Left kidney (tissue), 1 donor: ENCODE measurements at regions not wholly inside any gene's neighbourhood (a gene's known extent, or its start where the extent isn't known, plus 50 kb on each side); places are given as distances from the start of the nearest gene placed in this dataset.

Experiments used
- DNase-seq: peaks from one replicate; pipeline ENCODE4 v3.0.0-alpha.2; 2013

- no peak for DNase-seq
Observed at GRCh38 chr1:30045304-30046090, 677.9 kb downstream of the MATN1 start.

- DNase-seq: no peak
Observed at GRCh38 chr1:30044656-30045144, 678.7 kb downstream of the MATN1 start.

DNA sequence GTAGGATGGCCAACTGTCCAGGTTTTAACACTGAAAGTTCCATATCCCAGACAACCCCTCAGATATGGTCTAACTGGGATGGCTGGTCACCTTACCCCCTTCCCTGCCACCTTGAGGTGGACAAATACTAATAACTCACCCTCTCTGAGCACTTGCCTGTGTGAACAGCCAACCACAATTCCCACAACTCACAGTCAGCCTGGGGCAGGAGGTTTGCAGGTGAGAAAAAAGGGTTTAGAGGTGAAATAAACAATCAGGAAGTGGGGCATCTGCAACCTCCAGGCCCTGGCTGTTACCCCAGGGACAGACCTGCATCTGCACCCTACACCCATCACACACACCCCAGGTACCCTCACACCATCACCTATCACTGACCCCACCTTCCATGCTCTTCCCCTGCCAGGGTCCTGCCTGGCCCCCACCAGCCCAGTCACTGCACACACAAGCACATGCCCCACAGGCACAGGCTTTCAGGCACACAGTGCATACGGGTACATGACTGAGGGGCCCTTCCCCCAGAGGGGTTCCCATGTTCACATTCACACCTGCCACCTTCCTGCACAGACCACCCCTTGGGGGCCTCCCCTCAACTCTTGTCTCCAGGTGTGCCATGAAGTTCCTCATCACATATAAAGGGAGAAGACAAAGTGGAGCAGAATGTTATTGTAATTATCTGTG, 679.5 kb downstream of the MATN1 start:
- DNase-seq: no peak

- DNase-seq: no peak
Observed at GRCh38 chr1:30043256-30043655, 680.1 kb downstream of the MATN1 start.

- no peak for DNase-seq
Observed at GRCh38 chr1:30042438-30043147, 680.8 kb downstream of the MATN1 start.

DNA sequence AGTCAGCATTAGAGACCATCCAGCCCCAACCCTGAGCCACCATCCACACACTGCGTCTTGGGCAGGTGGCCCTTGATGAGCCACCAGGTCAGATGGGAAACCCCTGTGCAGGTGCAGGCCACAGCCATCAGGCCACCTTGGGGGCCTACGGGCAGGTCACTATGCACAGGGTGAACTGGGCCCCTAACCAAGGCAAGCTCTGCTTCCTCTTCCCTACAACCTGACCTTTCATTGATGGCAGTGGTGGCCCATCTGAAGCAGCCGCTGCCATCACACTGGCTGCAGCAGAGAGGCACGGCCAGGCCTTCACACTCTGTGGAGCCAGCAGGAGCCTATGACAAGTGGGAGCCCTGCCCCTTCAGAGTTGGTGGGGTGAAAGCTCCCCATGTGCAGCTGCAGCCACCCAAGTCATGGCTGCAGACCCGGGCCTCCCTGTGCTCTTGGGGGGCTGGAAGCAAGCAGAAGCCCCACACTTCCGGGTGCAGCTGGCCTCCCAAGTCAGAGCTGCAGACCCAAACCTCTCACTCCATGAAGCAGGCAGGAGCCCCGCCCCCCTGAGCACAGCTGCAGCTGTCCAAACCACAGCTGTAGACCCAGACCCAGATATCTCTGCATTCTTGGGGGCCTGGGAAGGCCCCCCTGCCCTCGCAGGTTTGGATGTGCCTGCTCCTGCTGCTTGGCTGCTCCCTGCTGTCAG, 681.5 kb downstream of the MATN1 start:
- no peak for DNase-seq

DNA sequence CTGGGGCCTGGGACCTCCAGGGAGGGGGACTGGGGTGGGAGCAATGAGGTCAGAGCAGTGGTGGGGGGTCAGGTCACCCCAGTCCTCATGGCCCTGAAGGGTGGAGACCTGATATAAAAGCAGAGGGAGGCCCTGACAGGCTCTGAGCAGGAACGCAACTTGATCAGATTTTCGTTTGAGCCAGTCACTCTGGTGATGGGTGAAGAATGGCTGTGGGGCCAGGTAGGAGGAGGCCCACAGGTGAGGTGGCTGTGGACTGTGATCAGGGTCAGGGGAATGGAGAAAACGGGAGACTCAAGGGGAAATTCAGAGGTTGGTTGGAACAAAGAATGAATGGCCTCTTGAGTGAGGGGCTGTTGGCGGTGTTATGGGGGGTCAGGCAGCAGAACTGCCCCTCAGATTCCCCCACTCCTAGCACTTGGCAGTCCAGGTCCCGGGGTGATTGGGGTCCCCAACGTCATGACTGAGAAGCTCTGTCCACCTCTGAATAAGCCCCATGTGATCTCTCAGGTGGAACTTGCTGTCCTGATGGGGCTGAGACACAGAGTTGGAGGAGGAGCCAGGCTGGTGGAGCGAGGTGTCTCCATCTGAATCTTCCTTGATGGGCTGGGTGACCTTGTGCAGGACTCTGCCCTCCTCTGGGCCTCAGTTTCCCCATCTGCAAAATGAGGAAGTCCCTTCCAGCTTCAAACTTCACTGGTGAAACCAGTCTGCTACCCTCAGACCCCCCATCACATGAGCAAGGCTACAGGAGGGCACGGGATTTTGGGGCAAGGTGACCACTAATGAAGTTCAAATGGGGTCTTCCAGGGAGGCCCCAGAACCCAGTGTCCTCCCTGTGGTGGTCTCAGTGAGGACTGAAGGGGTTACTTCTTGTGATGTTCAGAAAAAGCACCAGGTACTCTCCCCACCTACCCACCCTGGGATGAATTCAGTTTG, 683.0 kb downstream of the MATN1 start:
- no peak for DNase-seq

DNA sequence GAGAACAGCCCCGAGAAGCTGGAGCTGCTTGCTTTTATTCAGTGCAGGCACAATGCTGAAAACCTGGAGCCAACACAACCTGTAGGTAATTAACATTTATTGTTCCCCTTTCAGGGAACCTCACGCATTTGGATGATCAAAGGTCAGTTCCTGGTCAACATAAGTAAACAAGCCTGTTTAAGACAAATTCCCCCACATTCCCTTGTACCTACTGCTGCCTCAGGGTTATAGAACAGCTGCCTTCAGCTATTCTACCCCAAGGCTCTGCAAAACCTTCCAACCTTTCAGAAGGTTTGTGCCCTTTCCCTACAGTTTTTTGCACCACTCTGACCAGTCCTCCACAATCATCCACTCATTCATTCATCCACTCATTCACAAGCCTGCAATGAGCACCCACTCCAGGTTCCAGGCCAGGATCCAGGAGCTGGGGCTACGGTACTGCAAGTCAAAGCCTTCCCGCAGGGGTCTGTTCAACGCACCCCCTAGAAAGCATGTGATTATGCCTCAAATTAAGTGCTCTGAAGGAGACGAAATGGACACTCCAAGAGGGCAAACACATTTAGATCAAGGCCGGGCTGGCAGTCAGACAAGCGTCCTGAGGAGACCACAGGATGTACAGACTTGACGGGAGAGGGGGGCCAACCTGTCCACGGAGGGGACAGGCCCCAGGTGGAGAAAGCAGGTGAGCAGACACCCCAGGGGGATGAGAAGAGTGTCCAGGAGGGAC, 683.9 kb downstream of the MATN1 start:
- no peak for DNase-seq

- DNase-seq: no peak
Observed at GRCh38 chr1:30038134-30039025, 685.0 kb downstream of the MATN1 start.

DNA sequence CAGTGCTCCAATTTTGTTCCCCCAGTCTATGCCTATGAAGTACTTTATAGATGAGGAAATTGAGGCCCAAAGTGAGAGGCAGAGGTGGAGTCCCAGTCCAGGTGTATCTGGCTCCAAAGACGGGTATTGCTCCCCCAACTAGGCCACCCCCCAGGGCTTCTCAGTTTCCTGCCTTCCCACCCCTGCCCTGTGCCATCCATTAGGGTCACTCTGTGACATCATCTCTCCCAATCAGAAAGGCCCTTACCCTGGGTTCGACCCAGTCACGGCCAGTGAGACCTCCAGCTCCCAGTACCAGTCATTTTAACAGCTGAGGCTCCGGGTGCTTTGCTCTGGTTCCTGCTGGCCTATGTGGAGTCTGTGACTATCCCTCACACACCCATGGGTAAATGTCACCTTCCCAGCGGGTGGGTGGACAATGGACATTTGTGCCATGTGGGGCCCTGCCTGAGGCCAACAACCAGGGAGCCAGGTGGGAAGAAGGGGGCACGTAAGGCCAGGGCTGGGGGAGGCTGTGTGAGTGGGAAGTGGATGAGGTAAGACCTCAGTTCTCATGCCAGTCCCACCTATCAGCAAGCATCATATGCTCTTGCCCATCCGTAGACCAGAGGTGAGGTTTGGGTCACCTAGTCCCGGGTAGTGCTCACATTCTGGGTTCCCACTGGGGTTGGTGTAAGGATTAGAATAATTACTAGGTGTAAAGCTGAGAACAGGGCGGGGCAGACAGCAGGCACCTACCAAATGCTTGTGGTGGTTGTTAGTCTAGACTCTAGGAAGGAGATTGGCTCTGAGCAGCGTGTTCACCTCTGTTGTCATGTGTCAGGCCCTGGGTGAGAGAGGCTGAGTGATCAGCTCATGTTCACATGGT, 685.9 kb downstream of the MATN1 start:
- no peak for DNase-seq

DNA sequence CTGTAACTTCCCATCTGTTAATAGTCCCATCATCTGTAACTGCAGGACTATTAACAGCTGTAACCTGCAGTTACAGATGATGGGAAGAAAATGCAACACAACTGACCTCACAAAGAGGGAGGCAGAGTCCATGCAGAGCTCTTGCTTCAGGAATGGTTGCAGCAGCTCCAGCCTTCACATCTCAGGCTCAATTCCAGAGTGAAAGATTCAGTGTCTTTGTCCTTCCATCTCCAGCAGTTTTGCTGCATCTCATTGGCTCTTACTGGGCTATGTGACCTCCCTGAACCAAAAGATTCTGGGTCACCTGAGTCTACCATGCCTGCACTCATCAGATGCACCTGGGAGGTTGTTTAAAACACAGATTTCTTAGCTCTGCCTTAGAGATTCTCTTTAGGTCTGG, 686.7 kb downstream of the MATN1 start:
- no peak for DNase-seq

- DNase-seq: no peak
Observed at GRCh38 chr1:30036229-30036547, 687.2 kb downstream of the MATN1 start.

GRCh38 chr1:30035522-30036228, 687.7 kb downstream of the MATN1 start:
- no peak for DNase-seq

DNA sequence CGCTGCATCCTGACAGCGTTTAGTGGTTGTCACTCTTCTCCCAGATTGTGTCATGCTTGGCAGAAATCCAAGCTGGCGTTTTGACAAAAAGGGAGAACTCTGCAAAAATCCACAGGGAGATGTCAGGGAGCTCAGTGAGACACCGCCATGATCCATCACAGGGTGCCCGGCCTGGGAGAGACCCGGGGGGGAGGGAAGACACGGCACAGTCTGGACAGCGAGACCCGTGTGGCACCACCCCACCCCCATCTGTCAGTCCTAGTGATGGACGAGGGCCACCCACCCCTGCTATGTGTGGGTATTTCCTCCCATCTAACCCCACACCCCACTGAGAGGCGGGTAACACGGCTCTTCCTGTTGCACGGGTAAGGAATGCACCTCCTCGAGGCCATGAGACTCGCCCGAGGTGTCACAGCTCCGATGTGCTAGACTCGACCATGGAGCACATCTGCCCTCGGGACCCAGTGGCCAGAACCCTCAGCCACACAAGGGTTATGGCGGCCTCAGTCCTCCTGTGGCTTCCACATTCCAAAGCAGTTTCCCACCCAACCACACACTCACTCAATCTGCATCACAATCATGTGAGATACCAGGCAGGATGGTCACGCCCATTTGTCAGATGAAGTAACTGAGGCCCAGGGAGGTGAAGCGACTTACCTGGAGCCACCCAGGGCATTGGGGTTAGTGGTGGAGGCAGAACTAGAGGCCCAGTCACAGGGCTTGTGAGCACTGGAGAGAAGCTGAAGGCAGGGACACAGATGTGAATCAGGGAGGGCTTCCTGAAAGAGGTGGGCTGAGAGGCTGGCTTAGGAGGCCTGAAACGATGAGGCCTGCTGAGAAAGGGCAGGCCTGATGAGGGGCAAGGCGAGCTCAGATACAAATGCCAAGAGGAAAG, 688.5 kb downstream of the MATN1 start:
- peak; percentile 12 for DNase-seq

DNA sequence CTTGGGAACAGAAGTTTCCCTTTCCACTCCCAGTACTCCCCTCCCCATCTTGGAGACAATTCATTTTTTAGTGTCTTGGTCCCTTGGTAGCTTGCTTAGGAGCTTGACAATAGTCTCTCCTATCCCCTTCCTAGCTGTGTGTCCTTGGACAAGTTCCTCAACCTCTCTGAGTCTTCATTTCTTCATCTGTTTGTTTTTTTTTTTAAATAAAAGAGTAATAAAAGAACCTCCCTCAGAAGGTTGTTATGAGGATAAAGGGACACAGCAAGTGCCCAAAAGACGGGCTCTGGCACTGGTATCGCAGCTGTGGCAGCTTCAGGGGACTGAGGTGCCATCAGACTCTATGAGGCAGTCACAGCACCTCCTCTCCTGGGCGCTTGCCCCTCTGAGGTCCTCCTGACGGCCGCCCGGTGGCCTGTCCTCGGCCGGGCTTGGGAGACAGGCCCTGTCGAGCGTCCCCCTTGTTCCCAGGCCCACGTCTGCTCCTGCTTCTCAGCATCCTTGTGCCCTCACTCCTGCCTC, 689.2 kb downstream of the MATN1 start:
- DNase-seq: no peak
